ENCODE measurements at regions not wholly inside any gene's neighbourhood (a gene's known extent, or its start where the extent isn't known, plus 50 kb on each side); places are given as distances from the start of the nearest gene placed in this dataset.

- TF ChIP-seq EZH2phosphoT487 (IDR thresholded peaks at IDR 0.05; ENCODE audit: insufficient read depth, low read depth) (no peak), EZH2 (IDR thresholded peaks at IDR 0.05; ENCODE audit: insufficient read depth, poor library complexity, severe bottlenecking) (no peak)
These were observed 302.8 kb downstream of the EFNB2 start for GRCh38 chr13:106232681-106233080.
